GM23248 (cell line): ENCODE measurements at regions not wholly inside any gene's neighbourhood (a gene's known extent, or its start where the extent isn't known, plus 50 kb on each side); places are given as distances from the start of the nearest gene placed in this dataset.

ENCODE experiments used
- EZH2 ChIP-seq: fragments of 200-600 bp; sonication (generic); IDR thresholded peaks from 2 replicates; pipeline ENCODE4 v1.6.1; 2018; ENCODE audit warnings: antibody characterized with exemption, mild to moderate bottlenecking; ENCODE audit not compliant: insufficient read depth, poor library complexity, severe bottlenecking
- EZH2phosphoT487 ChIP-seq: fragments of 200-600 bp; sonication (generic); IDR thresholded peaks from 2 replicates; pipeline ENCODE4 v1.6.1; 2018; ENCODE audit warnings: antibody characterized with exemption, moderate library complexity, mild to moderate bottlenecking, low read depth; ENCODE audit not compliant: insufficient read depth

GRCh38 chr15:37359101-37359892 lies 258.9 kb upstream of the MEIS2 start:
- no peak for TF ChIP-seq EZH2
- no peak for TF ChIP-seq EZH2phosphoT487
